ENCODE measurements at regions not wholly inside any gene's neighbourhood (a gene's known extent, or its start where the extent isn't known, plus 50 kb on each side); places are given as distances from the start of the nearest gene placed in this dataset.

DNA sequence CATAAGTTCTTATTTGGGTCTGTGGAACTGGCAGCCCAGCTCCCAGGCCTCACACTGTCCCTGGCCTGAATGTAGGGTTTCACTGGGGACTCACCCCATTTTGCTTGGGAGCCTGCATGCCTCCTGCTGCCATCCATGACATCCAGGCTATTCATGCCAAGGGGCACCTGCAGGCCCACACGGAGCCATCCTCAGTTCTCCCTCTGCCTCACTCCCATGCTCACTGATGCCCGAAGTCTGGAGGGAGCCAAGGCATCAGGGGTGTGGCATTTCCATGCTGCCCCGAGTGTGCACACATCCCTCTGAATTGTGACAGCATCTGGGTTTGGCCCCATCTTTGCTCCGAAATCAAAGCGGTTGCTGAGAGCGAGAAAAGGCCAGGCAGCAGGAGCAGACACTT lies 67.4 kb upstream of the ZNF804A start:
- TF ChIP-seq POLR2AphosphoS5 (IDR thresholded peaks at IDR 0.05) = no peak
- no peak for TF ChIP-seq POLR2A (IDR thresholded peaks at IDR 0.05)
- TF ChIP-seq, protein P1, sequence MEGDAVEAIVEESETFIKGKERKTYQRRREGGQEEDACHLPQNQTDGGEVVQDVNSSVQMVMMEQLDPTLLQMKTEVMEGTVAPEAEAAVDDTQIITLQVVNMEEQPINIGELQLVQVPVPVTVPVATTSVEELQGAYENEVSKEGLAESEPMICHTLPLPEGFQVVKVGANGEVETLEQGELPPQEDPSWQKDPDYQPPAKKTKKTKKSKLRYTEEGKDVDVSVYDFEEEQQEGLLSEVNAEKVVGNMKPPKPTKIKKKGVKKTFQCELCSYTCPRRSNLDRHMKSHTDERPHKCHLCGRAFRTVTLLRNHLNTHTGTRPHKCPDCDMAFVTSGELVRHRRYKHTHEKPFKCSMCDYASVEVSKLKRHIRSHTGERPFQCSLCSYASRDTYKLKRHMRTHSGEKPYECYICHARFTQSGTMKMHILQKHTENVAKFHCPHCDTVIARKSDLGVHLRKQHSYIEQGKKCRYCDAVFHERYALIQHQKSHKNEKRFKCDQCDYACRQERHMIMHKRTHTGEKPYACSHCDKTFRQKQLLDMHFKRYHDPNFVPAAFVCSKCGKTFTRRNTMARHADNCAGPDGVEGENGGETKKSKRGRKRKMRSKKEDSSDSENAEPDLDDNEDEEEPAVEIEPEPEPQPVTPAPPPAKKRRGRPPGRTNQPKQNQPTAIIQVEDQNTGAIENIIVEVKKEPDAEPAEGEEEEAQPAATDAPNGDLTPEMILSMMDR (IDR thresholded peaks at IDR 0.05) = no peak
- TF ChIP-seq EP300 (IDR thresholded peaks at IDR 0.05) = no peak
